GM12874 (cell line): ENCODE measurements at regions not wholly inside any gene's neighbourhood (a gene's known extent, or its start where the extent isn't known, plus 50 kb on each side); places are given as distances from the start of the nearest gene placed in this dataset.

Experiments
- TF ChIP-seq, protein P1 (sequence below): IDR thresholded peaks from 2 replicates; pipeline ENCODE4 v1.5.1; 2011; ENCODE audit warnings: low read depth, mild to moderate bottlenecking, control low read depth, low read length, moderate library complexity; ENCODE audit not compliant: insufficient read depth

GRCh38 chr9:116057371-116057770 is 96.2 kb upstream of the PAPPA start:
- TF ChIP-seq, protein P1, sequence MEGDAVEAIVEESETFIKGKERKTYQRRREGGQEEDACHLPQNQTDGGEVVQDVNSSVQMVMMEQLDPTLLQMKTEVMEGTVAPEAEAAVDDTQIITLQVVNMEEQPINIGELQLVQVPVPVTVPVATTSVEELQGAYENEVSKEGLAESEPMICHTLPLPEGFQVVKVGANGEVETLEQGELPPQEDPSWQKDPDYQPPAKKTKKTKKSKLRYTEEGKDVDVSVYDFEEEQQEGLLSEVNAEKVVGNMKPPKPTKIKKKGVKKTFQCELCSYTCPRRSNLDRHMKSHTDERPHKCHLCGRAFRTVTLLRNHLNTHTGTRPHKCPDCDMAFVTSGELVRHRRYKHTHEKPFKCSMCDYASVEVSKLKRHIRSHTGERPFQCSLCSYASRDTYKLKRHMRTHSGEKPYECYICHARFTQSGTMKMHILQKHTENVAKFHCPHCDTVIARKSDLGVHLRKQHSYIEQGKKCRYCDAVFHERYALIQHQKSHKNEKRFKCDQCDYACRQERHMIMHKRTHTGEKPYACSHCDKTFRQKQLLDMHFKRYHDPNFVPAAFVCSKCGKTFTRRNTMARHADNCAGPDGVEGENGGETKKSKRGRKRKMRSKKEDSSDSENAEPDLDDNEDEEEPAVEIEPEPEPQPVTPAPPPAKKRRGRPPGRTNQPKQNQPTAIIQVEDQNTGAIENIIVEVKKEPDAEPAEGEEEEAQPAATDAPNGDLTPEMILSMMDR = no peak

GRCh38 chr9:116058421-116058820 is 95.2 kb upstream of the PAPPA start:
- TF ChIP-seq, protein P1 = no peak

GRCh38 chr9:116059466-116059865 is 94.1 kb upstream of the PAPPA start:
- TF ChIP-seq, protein P1 = no peak

- TF ChIP-seq, protein P1 = no peak
Observed at GRCh38 chr9:116060631-116061030, 93.0 kb upstream of the PAPPA start.

DNA sequence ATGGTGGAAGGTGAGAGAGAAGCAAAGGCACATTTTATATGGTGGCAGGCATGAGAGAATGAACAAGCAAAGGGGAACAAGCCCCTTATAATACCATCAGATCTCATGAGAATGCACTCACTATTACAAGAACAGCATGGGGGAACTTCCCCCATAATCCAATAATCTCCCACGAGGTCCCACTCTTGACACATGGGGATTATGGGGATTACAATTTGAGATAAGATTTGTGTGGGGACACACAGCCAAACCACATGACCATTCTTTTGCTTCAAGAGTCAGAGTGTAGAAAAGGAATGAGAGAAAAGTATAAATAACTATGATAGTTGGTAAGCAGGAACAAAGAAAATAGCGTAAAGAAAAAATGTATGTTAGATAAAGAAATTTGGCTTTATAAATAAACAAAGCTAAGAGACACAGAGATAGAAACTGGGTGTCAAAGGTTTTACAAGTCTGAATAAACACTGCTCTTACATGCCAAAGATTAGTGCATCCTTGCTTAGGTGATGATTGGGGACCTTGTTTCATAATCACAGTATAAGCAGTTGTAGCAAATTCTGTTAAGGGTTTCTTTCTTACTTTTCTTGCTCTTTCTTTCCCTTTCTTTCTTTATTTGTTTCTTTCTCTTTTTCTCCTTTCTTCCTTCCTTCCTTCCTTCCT is 91.9 kb upstream of the PAPPA start:
- TF ChIP-seq, protein P1 = no peak

GRCh38 chr9:116062206-116062550 is 91.4 kb upstream of the PAPPA start:
- TF ChIP-seq, protein P1 = no peak

- TF ChIP-seq, protein P1 = no peak
Observed at GRCh38 chr9:116064970-116065369, 88.6 kb upstream of the PAPPA start.

DNA sequence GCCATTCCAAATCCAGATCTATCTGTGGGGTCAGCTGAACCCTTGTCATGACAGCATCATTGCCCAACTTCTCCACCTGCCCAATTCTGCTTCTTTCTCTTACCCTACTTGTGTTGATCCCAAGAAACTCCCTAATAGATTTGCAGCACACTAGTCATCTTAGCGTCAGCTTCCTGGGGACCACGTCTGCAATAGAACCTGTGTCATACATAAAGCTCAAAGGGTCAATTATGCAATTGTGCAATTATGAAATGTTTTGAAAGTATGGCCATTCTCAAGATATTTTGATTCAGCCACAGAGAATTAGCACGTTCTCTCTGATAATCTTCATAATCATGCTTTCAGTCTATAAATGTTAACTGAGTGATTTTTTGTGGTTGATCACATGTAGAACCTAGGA is 87.4 kb upstream of the PAPPA start:
- TF ChIP-seq, protein P1 = no peak
